Hepatic stellate cell (primary cell): ENCODE measurements at regions not wholly inside any gene's neighbourhood (a gene's known extent, or its start where the extent isn't known, plus 50 kb on each side); places are given as distances from the start of the nearest gene placed in this dataset.

ENCODE experiments used
- DNase-seq: peaks from one replicate; pipeline ENCODE4 v3.0.0; 2011; ENCODE audit warnings: low spot score

- no peak for DNase-seq
Observed at GRCh38 chr1:115492019-115492595, 149.7 kb upstream of the VANGL1 start.

GRCh38 chr1:115491298-115492018, 150.3 kb upstream of the VANGL1 start:
- DNase-seq = no peak

GRCh38 chr1:115479055-115479482, 141.0 kb upstream of the NGF start:
- no peak for DNase-seq

GRCh38 chr1:115477071-115477470, 139.0 kb upstream of the NGF start:
- DNase-seq = no peak

GRCh38 chr1:115476616-115477015, 138.6 kb upstream of the NGF start:
- DNase-seq = peak; percentile 52

- DNase-seq = no peak
Observed at GRCh38 chr1:115475901-115476300, 137.9 kb upstream of the NGF start.

- no peak for DNase-seq
Observed at GRCh38 chr1:115475252-115475651, 137.2 kb upstream of the NGF start.

- DNase-seq = no peak
Observed at GRCh38 chr1:115473986-115474565, 136.0 kb upstream of the NGF start.

- peak; percentile 72 for DNase-seq
Observed at GRCh38 chr1:115469703-115470476, 131.8 kb upstream of the NGF start.

- no peak for DNase-seq
Observed at GRCh38 chr1:115467790-115468189, 129.7 kb upstream of the NGF start.

GRCh38 chr1:115467196-115467595, 129.1 kb upstream of the NGF start:
- DNase-seq = no peak

GRCh38 chr1:115466433-115466832, 128.4 kb upstream of the NGF start:
- DNase-seq = peak; percentile 32

GRCh38 chr1:115465802-115466363, 127.8 kb upstream of the NGF start:
- no peak for DNase-seq

- no peak for DNase-seq
Observed at GRCh38 chr1:115463347-115463746, 125.3 kb upstream of the NGF start.

GRCh38 chr1:115462566-115463076, 124.6 kb upstream of the NGF start:
- no peak for DNase-seq

- no peak for DNase-seq
Observed at GRCh38 chr1:115461526-115461925, 123.5 kb upstream of the NGF start.

- no peak for DNase-seq
Observed at GRCh38 chr1:115459161-115459560, 121.1 kb upstream of the NGF start.

GRCh38 chr1:115458426-115459114, 120.5 kb upstream of the NGF start:
- no peak for DNase-seq

GRCh38 chr1:115457289-115457688, 119.2 kb upstream of the NGF start:
- DNase-seq = no peak

- DNase-seq = peak; percentile 26
Observed at GRCh38 chr1:115456441-115456961, 118.5 kb upstream of the NGF start.

- no peak for DNase-seq
Observed at GRCh38 chr1:115454837-115455511, 116.9 kb upstream of the NGF start.
